Naive B cell (primary cell): ENCODE measurements at regions not wholly inside any gene's neighbourhood (a gene's known extent, or its start where the extent isn't known, plus 50 kb on each side); places are given as distances from the start of the nearest gene placed in this dataset.

Experiments
- ATAC-seq, 2 donors: fragments of 150-1000 bp; cut with Tn5 transposase; 2 replicates each; pipeline ENCODE4 v1.10.0; 2021; ENCODE audit warnings: low read depth in 2 of 2, mild to moderate bottlenecking in 2 of 2, moderate library complexity in 2 of 2
- DNase-seq: peaks from one replicate; pipeline ENCODE4 v3.0.0; 2022
- H3K27ac Mint-ChIP-seq, 6 donors: one replicate each; pipeline ENCODE4 v1.8.0; 2020 to 2022; ENCODE audit warnings: mild to moderate bottlenecking in 6 of 6, mixed read lengths in 6 of 6, moderate library complexity in 5 of 6, inconsistent platforms in 2 of 6
- H3K27me3 Mint-ChIP-seq, 3 donors: one replicate each; pipeline ENCODE4 v1.8.0; 2021 to 2022; ENCODE audit warnings: mixed read lengths in 3 of 3, mild to moderate bottlenecking in 1 of 3
- H3K36me3 Mint-ChIP-seq, 2 donors: one replicate each; pipeline ENCODE4 v1.8.0; 2020 to 2022; ENCODE audit warnings: mixed read lengths in 2 of 2, inconsistent platforms in 1 of 2, mild to moderate bottlenecking in 1 of 2
- H3K4me1 Mint-ChIP-seq, 3 donors: one replicate each; pipeline ENCODE4 v1.8.0; 2020 to 2022; ENCODE audit warnings: mixed read lengths in 3 of 3, inconsistent platforms in 1 of 3, mild to moderate bottlenecking in 1 of 3, moderate library complexity in 1 of 3
- H3K4me3 Mint-ChIP-seq, 8 donors: one replicate each; pipeline ENCODE4 v1.8.0; 2020 to 2022; ENCODE audit warnings: mild to moderate bottlenecking in 8 of 8, mixed read lengths in 8 of 8, moderate library complexity in 8 of 8, inconsistent platforms in 2 of 8
- H3K9me3 Mint-ChIP-seq, 7 donors: one replicate each; pipeline ENCODE4 v1.8.0; 2020 to 2022; ENCODE audit warnings: mixed read lengths in 7 of 7, mild to moderate bottlenecking in 5 of 7, inconsistent platforms in 2 of 7, moderate library complexity in 1 of 7

DNA sequence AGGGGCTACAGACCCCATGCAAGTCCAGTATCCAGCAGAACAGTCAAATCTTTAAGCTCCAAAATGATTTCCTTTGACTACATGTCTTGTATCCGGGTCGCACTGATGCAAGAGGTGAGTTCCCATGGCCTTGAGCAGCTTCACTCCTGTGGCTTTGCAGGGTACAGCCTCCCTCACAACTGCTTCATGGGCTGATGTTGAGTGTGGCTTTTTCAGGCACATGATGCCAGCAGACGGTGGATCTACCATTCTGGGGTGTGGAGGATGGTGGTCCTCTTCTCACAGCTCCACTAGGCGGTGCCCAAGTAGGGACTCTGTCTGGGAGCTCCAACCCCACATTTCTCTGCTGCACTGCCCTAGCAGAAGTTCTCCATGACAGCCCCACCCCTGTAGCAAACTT, 208.4 kb downstream of the INSIG2 start:
- Mint-ChIP-seq H3K27ac (no peak overlapping the region), H3K4me1 (no peaks in the 10 kb centered on the region), H3K4me3 (no peak overlapping the region), H3K27me3 (peaks cover 19 to 38% (median 29%) of the 10 kb centered on the region in 3 donors), H3K36me3 (no peaks in the 10 kb centered on the region), H3K9me3 (peaks cover 0 to 9% (median 2%) of the 10 kb centered on the region in 7 donors)
- ATAC-seq, result no peak
- no peak for DNase-seq

DNA sequence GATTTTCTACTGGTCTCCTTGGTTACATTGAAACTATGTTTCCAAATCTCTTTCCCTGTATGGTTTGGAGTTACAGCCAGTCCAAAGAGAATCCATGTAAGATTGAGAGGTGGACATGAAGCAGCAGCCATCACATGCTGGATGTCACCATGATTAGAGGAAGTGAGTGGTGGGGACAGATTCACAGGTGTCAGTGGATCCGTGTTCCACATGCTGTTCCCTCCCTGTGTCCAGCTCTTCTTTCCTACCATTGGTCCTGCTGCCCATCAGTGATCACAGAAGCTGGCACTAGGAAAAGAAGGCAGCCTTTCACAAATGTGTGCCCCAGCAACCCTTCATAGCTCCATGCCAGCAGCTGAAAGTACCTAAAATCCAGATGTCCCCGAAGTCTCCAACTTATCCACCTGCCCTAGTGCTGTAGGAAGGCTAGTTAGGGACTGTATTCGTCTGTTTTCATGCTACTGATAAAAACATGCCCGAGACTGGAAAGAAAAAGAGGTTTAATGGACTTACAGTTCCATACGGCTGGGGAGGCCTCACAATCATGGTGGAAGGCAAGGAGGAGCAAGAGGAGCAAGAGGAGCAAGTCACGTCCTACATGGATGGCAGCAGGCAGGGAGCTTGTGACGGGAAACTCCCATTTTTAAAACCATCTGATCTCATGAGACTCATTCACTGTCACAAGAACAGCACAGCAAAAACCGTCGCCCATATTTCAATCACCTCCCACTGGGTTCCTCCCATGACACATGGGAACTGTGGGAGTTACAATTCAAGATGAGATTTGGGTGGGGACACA, 207.5 kb downstream of the INSIG2 start:
- Mint-ChIP-seq H3K4me3 (no peak overlapping the region), H3K27me3 (peaks cover 22 to 42% (median 29%) of the 10 kb centered on the region in 3 donors), H3K4me1 (no peaks in the 10 kb centered on the region), H3K27ac (no peak overlapping the region), H3K9me3 (peaks cover 0 to 10% (median 2%) of the 10 kb centered on the region in 7 donors), H3K36me3 (no peaks in the 10 kb centered on the region)
- no peak for DNase-seq
- no peak for ATAC-seq

DNA sequence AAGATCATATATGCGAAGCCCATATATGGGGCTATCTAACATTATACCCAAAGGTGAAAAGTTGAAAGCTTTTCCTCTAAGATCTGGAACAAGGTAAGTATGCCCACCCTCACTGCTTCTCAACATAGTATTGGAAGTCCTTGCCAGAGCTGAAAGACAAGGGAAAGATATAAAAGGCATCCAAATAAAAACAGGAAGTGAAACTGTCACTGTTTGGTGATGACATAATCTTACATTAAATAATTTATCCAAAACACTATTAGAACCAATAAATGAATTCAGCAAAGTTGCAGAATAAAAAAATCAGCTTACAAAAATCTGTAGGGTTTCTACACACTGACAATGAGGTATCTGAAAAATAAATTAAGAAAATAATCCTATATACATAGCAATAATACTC, 205.8 kb downstream of the INSIG2 start:
- no peak for DNase-seq
- Mint-ChIP-seq H3K9me3 (peaks cover 0 to 10% (median 2%) of the 10 kb centered on the region in 7 donors), H3K36me3 (no peaks in the 10 kb centered on the region), H3K27me3 (peaks cover 30 to 42% (median 31%) of the 10 kb centered on the region in 3 donors), H3K4me3 (no peak overlapping the region), H3K27ac (no peak overlapping the region), H3K4me1 (no peaks in the 10 kb centered on the region)
- no peak for ATAC-seq

DNA sequence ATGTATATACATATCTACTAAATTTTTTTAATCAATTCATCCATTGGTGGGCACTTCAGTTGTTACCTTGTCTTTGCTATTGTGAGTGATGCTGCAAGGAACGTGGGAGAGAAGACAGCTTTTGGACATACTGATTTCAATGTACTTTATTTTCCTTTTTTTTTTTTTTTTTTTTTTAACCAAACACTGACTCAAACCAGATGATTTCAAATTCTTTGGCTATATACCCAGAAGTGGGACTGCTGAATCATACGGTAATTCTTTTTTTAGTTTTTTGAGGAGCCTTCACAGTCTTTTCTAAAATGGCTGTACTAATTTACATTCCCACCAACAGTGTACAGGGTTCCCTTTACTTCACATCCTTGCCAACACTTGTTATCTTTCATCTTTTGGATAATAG, 204.7 kb downstream of the INSIG2 start:
- Mint-ChIP-seq H3K4me3 (no peak overlapping the region), H3K27ac (no peak overlapping the region), H3K36me3 (no peaks in the 10 kb centered on the region), H3K9me3 (peaks cover 0 to 7% (median 2%) of the 10 kb centered on the region in 7 donors), H3K4me1 (no peaks in the 10 kb centered on the region), H3K27me3 (peaks cover 26 to 33% (median 27%) of the 10 kb centered on the region in 3 donors)
- ATAC-seq (no peak), DNase-seq (no peak)

DNA sequence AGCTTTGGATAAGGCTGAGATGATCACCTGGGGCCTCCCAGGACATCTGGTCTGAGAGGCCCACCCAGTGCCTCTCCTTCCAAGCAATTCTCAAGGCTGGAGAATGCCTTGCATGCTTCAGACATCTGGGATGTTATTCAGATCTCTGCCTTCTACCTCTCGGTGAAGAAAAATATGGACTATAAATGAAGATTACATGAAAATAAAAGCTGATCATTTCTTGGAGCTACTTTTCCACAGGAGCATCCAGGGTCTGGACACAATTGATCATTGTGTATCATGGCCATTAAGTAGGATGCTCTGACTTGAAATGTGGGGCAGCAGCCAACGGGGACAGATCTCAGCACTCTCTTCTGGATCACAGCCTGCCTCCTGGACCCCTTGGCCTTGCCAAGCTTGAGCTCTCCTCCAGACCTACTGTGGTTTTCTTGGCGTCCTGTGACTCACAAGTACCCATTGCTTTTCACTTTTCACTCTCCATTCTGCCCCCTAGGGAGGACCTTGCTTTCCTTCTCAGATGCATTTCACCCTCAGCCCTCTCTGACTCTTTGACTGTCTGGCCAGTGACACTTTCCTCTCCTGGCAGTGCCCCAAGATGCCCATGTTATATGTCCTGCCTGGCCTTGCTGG, 203.1 kb downstream of the INSIG2 start:
- H3K4me1 Mint-ChIP-seq, result no peaks in the 10 kb centered on the region
- H3K9me3 Mint-ChIP-seq, result peaks cover 0 to 5% (median 0%) of the 10 kb centered on the region in 7 donors

GRCh38 chr2:118290411-118291250, 202.4 kb downstream of the INSIG2 start:
- Mint-ChIP-seq H3K4me1 (no peaks in the 10 kb centered on the region), H3K27me3 (peaks cover 25 to 32% (median 27%) of the 10 kb centered on the region in 3 donors), H3K27ac (no peak overlapping the region), H3K4me3 (no peak overlapping the region), H3K9me3 (peaks cover 0 to 3% (median 0%) of the 10 kb centered on the region in 7 donors), H3K36me3 (no peaks in the 10 kb centered on the region)
- DNase-seq, result no peak
- ATAC-seq, result no peak

More for the DNA sequence above, 203.1 kb downstream of the INSIG2 start:
- Mint-ChIP-seq H3K27me3 (peaks cover 31 to 35% (median 32%) of the 10 kb centered on the region in 3 donors), H3K36me3 (no peaks in the 10 kb centered on the region), H3K27ac (no peak overlapping the region), H3K4me3 (no peak overlapping the region)
- DNase-seq, result no peak
- ATAC-seq, result no peak

DNA sequence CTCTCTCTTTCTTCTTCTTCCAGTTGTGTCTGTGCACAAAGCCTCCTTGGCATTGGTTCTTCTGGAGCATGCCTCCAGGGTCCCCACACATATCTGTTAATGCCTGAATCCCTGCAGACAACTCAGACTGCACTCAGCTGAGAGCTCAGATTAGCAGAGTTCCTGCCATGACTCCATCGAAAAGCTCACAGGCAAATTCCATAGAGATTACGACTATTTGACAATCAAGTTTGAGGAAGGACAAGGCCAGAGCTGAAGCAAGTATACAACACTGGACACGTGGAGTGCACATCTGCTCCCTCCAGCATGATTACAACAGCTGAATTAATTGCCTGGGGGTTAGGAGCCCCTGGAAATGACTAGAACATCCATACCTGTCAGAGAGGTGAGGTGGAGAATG, 190.7 kb downstream of the INSIG2 start:
- Mint-ChIP-seq H3K4me1 (no peaks in the 10 kb centered on the region), H3K27me3 (peaks cover 37 to 47% (median 44%) of the 10 kb centered on the region in 3 donors), H3K4me3 (no peak overlapping the region), H3K27ac (no peak overlapping the region), H3K9me3 (no peaks in the 10 kb centered on the region), H3K36me3 (no peaks in the 10 kb centered on the region)
- DNase-seq, result no peak
- no peak for ATAC-seq

DNA sequence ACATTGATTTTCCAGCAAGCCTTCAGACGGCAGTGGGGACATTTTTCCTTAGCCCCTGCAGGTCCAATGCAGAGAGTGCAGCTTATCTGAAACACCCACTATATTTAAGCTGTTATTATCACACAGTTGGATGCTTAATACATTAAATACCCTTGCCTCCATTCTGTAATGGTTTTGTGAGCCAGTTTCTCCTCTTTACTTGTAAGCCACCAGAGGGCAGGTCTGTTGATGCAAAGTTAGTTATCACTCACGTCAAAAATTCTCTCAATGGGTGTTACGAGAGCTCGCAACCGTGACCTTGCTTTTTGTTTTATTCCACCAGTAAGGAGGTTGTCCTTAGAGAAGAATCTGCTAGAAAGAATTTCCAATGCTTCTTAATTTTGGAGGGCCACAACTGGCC, 189.8 kb downstream of the INSIG2 start:
- no peak for DNase-seq
- H3K27ac Mint-ChIP-seq, result no peak overlapping the region
- ATAC-seq, result no peak
- no peaks in the 10 kb centered on the region for H3K4me1 Mint-ChIP-seq
- H3K36me3 Mint-ChIP-seq, result no peaks in the 10 kb centered on the region
- no peak overlapping the region for H3K4me3 Mint-ChIP-seq
- peaks cover 37 to 45% (median 39%) of the 10 kb centered on the region in 3 donors for H3K27me3 Mint-ChIP-seq
- no peaks in the 10 kb centered on the region for H3K9me3 Mint-ChIP-seq

GRCh38 chr2:118274841-118275510, 186.7 kb downstream of the INSIG2 start:
- DNase-seq (no peak), ATAC-seq (no peak)
- Mint-ChIP-seq H3K9me3 (no peaks in the 10 kb centered on the region), H3K27ac (no peak overlapping the region), H3K4me1 (no peaks in the 10 kb centered on the region), H3K27me3 (peaks cover 27 to 40% (median 31%) of the 10 kb centered on the region in 3 donors), H3K36me3 (no peaks in the 10 kb centered on the region), H3K4me3 (no peak overlapping the region)

DNA sequence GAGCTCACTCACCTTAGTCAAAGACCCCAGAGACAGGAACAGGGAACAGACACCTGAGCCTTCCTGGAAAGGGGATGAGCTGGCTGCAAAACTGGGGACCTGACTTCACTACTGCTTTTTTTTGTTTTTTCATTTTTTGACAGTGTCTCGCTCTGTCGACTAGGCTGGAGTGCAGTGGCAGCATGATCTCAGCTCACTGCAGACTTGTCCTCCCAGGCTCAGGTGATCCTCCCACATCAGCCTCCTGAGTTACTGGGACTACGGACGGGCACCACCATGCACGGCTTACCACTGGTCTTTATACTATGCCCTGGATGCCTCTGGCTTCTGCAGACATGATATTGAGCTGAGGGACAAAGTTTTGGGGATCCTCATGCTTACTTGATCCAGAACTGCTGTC, 184.1 kb downstream of the INSIG2 start:
- no peak for DNase-seq
- no peak overlapping the region for H3K27ac Mint-ChIP-seq
- ATAC-seq, result no peak
- H3K4me1 Mint-ChIP-seq, result no peaks in the 10 kb centered on the region
- H3K36me3 Mint-ChIP-seq, result no peaks in the 10 kb centered on the region
- peaks cover 26 to 33% (median 32%) of the 10 kb centered on the region in 3 donors for H3K27me3 Mint-ChIP-seq
- no peaks in the 10 kb centered on the region for H3K9me3 Mint-ChIP-seq
- no peak overlapping the region for H3K4me3 Mint-ChIP-seq

- Mint-ChIP-seq H3K36me3 (no peaks in the 10 kb centered on the region), H3K9me3 (no peaks in the 10 kb centered on the region), H3K27me3 (peaks cover 10 to 41% (median 23%) of the 10 kb centered on the region in 3 donors), H3K27ac (no peak overlapping the region), H3K4me1 (no peaks in the 10 kb centered on the region), H3K4me3 (no peak overlapping the region)
- DNase-seq, result no peak
- ATAC-seq, result no peak
These were observed 181.3 kb downstream of the INSIG2 start for GRCh38 chr2:118269408-118270051.

GRCh38 chr2:118268268-118268667, 180.0 kb downstream of the INSIG2 start:
- Mint-ChIP-seq H3K4me1 (no peaks in the 10 kb centered on the region), H3K27ac (no peak overlapping the region), H3K27me3 (peaks cover 10 to 54% (median 25%) of the 10 kb centered on the region in 3 donors), H3K9me3 (no peaks in the 10 kb centered on the region), H3K36me3 (no peaks in the 10 kb centered on the region), H3K4me3 (no peak overlapping the region)
- no peak for ATAC-seq
- no peak for DNase-seq
